Breast epithelium (tissue), 4 donors: ENCODE measurements at regions not wholly inside any gene's neighbourhood (a gene's known extent, or its start where the extent isn't known, plus 50 kb on each side); places are given as distances from the start of the nearest gene placed in this dataset.

ENCODE experiments used
- DNase-seq, 2 donors: peaks; one replicate each; pipeline ENCODE4 v3.0.0-alpha.2; 2019; ENCODE audit warnings: low spot score in 2 of 2
- H3K27ac ChIP-seq, 2 donors: fragments of 200-600 bp; sonication (generic) in 1 of 2; one replicate each; pipeline ENCODE4 v1.5.1; 2016 to 2019; ENCODE audit warnings: mild to moderate bottlenecking in 1 of 2
- H3K27me3 ChIP-seq, 2 donors: fragments of 200-600 bp; sonication (generic) in 1 of 2; one replicate each; pipeline versions ENCODE4 v1.5.1 to v1.6.0; 2017 to 2019; ENCODE audit warnings: control low read depth in 1 of 2, mild to moderate bottlenecking in 1 of 2
- H3K36me3 ChIP-seq: fragments of 200-600 bp; one replicate; pipeline ENCODE4 v1.5.1; 2019
- H3K4me1 ChIP-seq, 2 donors: fragments of 200-600 bp; sonication (generic); one replicate each; pipeline ENCODE4 v1.5.1; 2016 to 2019; ENCODE audit warnings: control low read depth in 1 of 2
- H3K4me3 ChIP-seq, 3 donors: fragments of 200-600 bp; sonication (generic); 1 replicate in 2 of 3; 2 replicates in 1 of 3; pipeline ENCODE4 v1.5.1; 2016 to 2019; ENCODE audit warnings: mild to moderate bottlenecking in 3 of 3, moderate library complexity in 2 of 3
- H3K9me3 ChIP-seq, 2 donors: fragments of 200-600 bp; sonication (generic) in 1 of 2; one replicate each; pipeline ENCODE4 v1.5.1; 2016 to 2019; ENCODE audit warnings: control low read depth in 1 of 2
- CTCF ChIP-seq, 3 donors: fragments of 450-650 bp; IDR thresholded peaks; one replicate each; pipeline ENCODE4 v1.5.1; 2016 to 2017; ENCODE audit warnings: antibody characterized with exemption in 3 of 3, mild to moderate bottlenecking in 3 of 3, moderate library complexity in 3 of 3
- POLR2A ChIP-seq: fragments of 450-650 bp; IDR thresholded peaks from one replicate; pipeline ENCODE4 v1.6.1; 2016; ENCODE audit warnings: antibody characterized with exemption, mild to moderate bottlenecking, moderate library complexity
- POLR2AphosphoS5 ChIP-seq, 3 donors: sonication (generic); formaldehyde crosslinking; IDR thresholded peaks; one replicate each; pipeline ENCODE4 v1.6.1; 2017; ENCODE audit warnings: antibody characterized with exemption in 3 of 3
- intact Hi-C: fragments of 100-400 bp; cut with DNase I; formaldehyde crosslinking; loops from one replicate; pipeline ENCODE4 v1.15.1; 2023; ENCODE audit warnings: low total_unique reads

DNA sequence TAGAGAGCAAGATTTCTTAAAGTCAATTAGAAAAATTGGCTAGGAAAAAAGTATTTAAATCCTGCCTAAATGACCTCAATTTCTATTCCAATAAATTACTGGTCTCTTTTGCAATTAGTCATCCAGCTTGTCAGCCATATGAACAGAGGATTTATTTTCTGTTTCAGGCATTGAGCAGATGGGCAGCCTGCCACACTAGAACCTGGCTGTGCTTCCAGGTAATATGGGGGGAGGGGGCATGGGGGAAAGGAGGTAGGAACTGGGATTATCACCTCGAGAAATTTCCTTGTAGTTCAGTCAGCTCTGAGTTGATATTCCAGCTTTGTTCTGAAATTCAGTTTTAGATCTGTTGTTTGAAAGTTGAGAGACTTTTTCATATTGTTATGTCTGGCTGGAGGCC lies 206.3 kb upstream of the LCORL start:
- DNase-seq = no peak
- TF ChIP-seq POLR2A = no peak
- intact Hi-C loops = no loop called here
- Histone ChIP-seq H3K27me3 (no peaks in the 10 kb centered on the region), H3K27ac (no peak overlapping the region), H3K36me3 (no peaks in the 10 kb centered on the region), H3K4me3 (no peak overlapping the region), H3K9me3 (no peaks in the 10 kb centered on the region), H3K4me1 (no peaks in the 10 kb centered on the region)

DNA sequence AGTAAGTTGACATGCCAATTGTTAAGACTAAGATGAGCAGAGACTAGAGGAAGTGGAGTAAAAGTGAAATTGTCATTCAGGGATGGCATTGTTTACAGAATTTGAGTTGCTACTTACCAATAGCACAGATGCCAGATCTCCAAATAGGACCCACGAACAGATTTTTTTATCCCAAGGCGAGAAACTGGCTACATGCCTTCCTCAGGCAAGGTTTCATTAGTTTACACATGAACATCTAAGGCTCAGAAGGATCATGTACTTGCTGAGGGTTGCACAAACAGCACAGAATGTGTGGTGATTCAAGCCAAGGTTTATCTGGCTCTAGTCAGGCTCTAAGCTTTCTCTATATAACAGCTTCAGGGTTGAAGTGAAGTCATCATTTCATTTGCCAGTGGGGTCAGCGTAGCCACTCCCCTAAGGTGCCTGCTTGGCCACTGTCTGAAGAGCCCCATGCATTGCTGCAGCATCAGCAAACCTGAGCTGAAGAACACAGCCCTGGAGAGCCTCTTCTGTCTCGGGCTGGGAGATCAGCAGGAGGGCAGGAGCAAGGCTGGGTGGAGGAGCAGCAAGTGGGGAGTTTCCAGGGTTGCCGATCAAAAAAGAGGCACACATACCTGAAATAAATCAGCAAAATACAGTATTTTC lies 193.0 kb upstream of the LCORL start:
- no peak overlapping the region for H3K4me3 ChIP-seq
- H3K9me3 ChIP-seq = no peaks in the 10 kb centered on the region
- TF ChIP-seq CTCF (IDR thresholded peaks at IDR 0.05) (no peak), POLR2A (no peak), POLR2AphosphoS5 (IDR thresholded peaks at IDR 0.05) (no peak)
- no peak for DNase-seq
- no peaks in the 10 kb centered on the region for H3K4me1 ChIP-seq
- intact Hi-C loops = no loop called here
- H3K36me3 ChIP-seq = no peaks in the 10 kb centered on the region
- H3K27me3 ChIP-seq = no peaks in the 10 kb centered on the region
- H3K27ac ChIP-seq = no peak overlapping the region

GRCh38 chr4:18213576-18214198 lies 192.1 kb upstream of the LCORL start:
- no peak overlapping the region for H3K4me3 ChIP-seq
- H3K9me3 ChIP-seq = no peaks in the 10 kb centered on the region
- no peaks in the 10 kb centered on the region for H3K36me3 ChIP-seq
- intact Hi-C loops = no loop called here
- TF ChIP-seq POLR2AphosphoS5 (IDR thresholded peaks at IDR 0.05) (no peak), POLR2A (no peak), CTCF (IDR thresholded peaks at IDR 0.05) (no peak)
- H3K4me1 ChIP-seq = no peaks in the 10 kb centered on the region
- DNase-seq = no peak
- no peaks in the 10 kb centered on the region for H3K27me3 ChIP-seq
- H3K27ac ChIP-seq = no peak overlapping the region

DNA sequence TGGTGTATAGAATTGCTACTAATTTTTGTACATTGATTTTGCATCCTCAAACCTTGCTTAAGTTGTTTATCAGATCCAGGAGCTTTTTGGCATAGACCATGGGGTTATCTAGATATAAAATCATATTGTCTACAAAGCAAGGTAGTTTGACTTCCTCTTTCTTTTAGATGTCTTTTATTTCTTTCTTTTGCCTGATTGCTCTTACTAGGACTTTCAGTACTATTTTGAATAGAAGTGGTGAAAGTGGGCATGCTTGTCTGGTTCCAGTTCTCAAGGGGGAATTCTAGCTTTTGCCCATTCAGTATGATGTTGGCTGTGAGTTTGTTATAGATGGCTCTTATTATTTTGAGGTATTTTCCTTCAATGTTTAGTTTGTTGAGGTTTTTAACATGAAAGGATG lies 187.9 kb upstream of the LCORL start:
- H3K4me3 ChIP-seq = no peak overlapping the region
- no peaks in the 10 kb centered on the region for H3K27me3 ChIP-seq
- H3K9me3 ChIP-seq = no peaks in the 10 kb centered on the region
- intact Hi-C loops = no loop called here
- H3K27ac ChIP-seq = no peak overlapping the region
- no peaks in the 10 kb centered on the region for H3K4me1 ChIP-seq
- no peak for DNase-seq
- no peaks in the 10 kb centered on the region for H3K36me3 ChIP-seq
- no peak for TF ChIP-seq CTCF (IDR thresholded peaks at IDR 0.05)

DNA sequence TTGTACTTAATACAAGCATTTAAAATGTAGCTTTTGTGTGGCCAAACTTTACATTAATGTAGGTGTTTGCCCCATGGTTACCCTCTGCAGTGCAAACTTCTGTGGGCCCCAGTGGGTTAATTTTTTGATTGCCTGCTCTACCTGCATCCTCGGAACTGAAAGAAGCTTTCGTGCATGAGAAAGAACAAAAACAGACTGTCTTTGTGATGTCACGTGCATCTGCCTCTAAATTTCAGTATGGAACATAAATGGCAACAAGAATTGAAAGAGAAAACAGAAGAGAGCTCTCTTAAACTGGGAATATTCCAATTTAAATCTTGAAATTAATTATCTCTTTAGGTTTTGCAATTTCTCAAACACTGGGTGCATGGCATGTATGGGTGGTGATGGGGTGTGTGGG lies 182.4 kb upstream of the LCORL start:
- Histone ChIP-seq H3K36me3 (no peaks in the 10 kb centered on the region), H3K4me3 (no peak overlapping the region), H3K9me3 (no peaks in the 10 kb centered on the region), H3K4me1 (no peaks in the 10 kb centered on the region), H3K27ac (no peak overlapping the region), H3K27me3 (no peaks in the 10 kb centered on the region)
- TF ChIP-seq POLR2AphosphoS5 (IDR thresholded peaks at IDR 0.05) = no peak
- no peak for TF ChIP-seq CTCF (IDR thresholded peaks at IDR 0.05)
- no peak for TF ChIP-seq POLR2A
- intact Hi-C loops = no loop called here
- no peak for DNase-seq
